ENCODE measurements at regions not wholly inside any gene's neighbourhood (a gene's known extent, or its start where the extent isn't known, plus 50 kb on each side); places are given as distances from the start of the nearest gene placed in this dataset.

DNA sequence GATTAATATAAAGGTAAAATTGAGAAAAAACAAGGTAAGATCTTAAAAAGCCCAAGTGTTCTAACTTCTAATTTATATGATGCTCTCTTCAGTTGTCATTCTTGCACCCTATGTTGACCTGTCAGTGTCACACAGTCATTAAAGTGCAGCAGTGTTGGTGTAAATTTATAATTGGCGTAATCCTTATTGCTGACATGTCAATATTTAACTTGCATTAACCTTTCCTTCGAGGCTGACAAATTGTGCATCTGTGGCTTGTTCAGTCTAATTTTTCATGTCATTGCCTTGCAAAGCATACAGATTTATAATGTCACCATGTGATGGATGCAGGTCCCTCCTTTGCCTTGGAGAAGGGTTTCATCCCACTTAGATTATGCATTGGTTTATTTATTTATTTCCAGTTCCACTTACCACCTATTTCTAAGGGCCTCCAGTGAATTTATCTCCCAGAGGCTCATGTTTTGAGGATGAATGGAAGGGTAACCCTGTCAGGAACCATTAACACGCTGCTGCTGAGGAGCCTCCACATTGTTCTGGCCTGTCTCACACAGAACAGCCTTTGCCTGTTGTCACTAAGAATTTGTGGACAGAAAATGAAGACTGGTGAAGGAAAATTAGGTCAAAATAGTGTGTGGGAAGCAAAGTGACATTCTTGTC is 1098.5 kb upstream of the LCORL start:
- TF ChIP-seq CTCF (IDR thresholded peaks at IDR 0.05), result no peak
- TF ChIP-seq EP300 (IDR thresholded peaks at IDR 0.05), result no peak
- TF ChIP-seq POLR2A (IDR thresholded peaks at IDR 0.05), result no peak
